ENCODE measurements at regions not wholly inside any gene's neighbourhood (a gene's known extent, or its start where the extent isn't known, plus 50 kb on each side); places are given as distances from the start of the nearest gene placed in this dataset.

DNA sequence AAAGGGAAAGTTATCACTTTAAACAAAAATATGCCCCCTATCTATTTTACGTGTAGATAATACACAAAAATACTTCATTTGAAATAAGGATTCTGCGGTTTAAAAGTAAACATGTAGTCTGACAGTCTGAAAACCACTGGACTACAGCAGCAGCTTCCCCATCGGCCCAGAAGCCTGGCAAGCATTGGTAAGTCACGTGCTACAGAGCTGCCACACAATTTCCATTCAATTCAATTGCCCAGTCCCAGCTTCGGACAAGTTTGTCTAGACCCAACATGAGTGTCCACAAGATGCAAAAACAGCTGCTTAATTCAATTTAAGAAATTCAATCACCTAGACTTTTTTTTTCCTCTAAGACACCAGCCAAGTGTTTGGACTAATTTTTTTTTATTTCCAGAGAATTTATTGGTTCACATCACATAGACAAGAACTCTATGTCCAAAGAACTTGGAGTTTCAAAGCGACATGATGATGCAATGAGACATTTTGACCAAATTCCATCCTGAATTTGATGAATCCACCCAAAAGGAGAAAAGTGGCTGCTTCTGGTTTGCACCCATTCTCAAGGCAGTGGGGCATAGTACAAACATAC lies 458.9 kb downstream of the COG6 start:
- H2AFZ ChIP-seq (ENCODE audit: low read depth, low read length) = no peak overlapping the region
- Mint-ChIP-seq H3K9me3 (ENCODE audit: unreplicated experiment) (no peaks in the 10 kb centered on the region), H3K27ac (ENCODE audit: unreplicated experiment) (no peak overlapping the region), H3K4me3 (ENCODE audit: unreplicated experiment) (no peak overlapping the region), H3K36me3 (ENCODE audit: low read depth, unreplicated experiment) (no peaks in the 10 kb centered on the region), H3K27me3 (ENCODE audit: low read depth, unreplicated experiment) (no peaks in the 10 kb centered on the region), H3K4me1 (ENCODE audit: low read depth, unreplicated experiment) (peaks cover 18% of the 10 kb centered on the region)
- no peak overlapping the region for H3K9ac ChIP-seq (ENCODE audit: low read length)
- FAIRE-seq (no peak), DNase-seq (ENCODE audit: low read depth) (no peak)
- H3K4me1 ChIP-seq (ENCODE audit: insufficient read depth, low read length) = peaks cover 18% of the 10 kb centered on the region
- TF ChIP-seq, protein P1, sequence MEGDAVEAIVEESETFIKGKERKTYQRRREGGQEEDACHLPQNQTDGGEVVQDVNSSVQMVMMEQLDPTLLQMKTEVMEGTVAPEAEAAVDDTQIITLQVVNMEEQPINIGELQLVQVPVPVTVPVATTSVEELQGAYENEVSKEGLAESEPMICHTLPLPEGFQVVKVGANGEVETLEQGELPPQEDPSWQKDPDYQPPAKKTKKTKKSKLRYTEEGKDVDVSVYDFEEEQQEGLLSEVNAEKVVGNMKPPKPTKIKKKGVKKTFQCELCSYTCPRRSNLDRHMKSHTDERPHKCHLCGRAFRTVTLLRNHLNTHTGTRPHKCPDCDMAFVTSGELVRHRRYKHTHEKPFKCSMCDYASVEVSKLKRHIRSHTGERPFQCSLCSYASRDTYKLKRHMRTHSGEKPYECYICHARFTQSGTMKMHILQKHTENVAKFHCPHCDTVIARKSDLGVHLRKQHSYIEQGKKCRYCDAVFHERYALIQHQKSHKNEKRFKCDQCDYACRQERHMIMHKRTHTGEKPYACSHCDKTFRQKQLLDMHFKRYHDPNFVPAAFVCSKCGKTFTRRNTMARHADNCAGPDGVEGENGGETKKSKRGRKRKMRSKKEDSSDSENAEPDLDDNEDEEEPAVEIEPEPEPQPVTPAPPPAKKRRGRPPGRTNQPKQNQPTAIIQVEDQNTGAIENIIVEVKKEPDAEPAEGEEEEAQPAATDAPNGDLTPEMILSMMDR (IDR thresholded peaks at IDR 0.05; ENCODE audit: insufficient read depth, low read depth, low read length) = no peak
- TF ChIP-seq EZH2 (IDR thresholded peaks at IDR 0.05; ENCODE audit: insufficient read depth, low read length) = no peak
- H3K4me2 ChIP-seq (ENCODE audit: low read length) = no peak overlapping the region
- no peaks in the 10 kb centered on the region for H3K36me3 ChIP-seq (ENCODE audit: insufficient read depth, low read length)
- H3K79me2 ChIP-seq (ENCODE audit: insufficient read depth, low read length) = no peaks in the 10 kb centered on the region
- no peaks in the 10 kb centered on the region for H4K20me1 ChIP-seq (ENCODE audit: insufficient read depth, low read length)
- no peaks in the 10 kb centered on the region for H3K27me3 ChIP-seq (ENCODE audit: insufficient read depth, low read length)
- H3K9me3 ChIP-seq (ENCODE audit: insufficient read depth, low read depth, low read length) = no peaks in the 10 kb centered on the region
- H3K27ac ChIP-seq (ENCODE audit: low read depth, low read length) = no peak overlapping the region
- H3K4me3 ChIP-seq (ENCODE audit: insufficient read depth, low read depth, low read length) = no peak overlapping the region

DNA sequence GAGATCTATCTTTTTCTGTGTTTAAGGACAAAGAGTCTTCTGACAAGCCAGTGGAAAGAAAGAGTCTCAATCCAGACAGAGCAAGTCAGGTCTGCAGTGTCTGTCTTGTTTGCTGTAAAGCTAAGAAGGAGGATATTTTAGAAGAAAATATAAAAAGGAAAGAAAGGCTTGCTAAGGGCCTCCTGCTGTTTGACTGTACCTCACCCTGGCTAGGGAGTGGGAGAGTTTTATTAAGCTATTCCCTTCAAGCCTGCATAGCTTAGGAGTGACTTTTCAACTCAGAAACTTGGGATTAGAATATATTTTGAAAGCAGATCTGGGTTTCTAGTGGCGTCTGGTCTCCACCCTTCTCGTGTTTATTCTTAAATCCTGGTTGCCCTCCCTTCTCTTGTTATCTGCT lies 460.0 kb downstream of the COG6 start:
- H3K9me3 Mint-ChIP-seq (ENCODE audit: unreplicated experiment) = peaks cover 2% of the 10 kb centered on the region
- Histone ChIP-seq H3K79me2 (ENCODE audit: insufficient read depth, low read length) (no peaks in the 10 kb centered on the region), H3K9ac (ENCODE audit: low read length) (no peak overlapping the region), H3K4me1 (ENCODE audit: insufficient read depth, low read length) (peaks cover 12% of the 10 kb centered on the region), H3K9me3 (ENCODE audit: insufficient read depth, low read depth, low read length) (no peaks in the 10 kb centered on the region), H3K27me3 (ENCODE audit: insufficient read depth, low read length) (no peaks in the 10 kb centered on the region), H3K27ac (ENCODE audit: low read depth, low read length) (no peak overlapping the region), H3K36me3 (ENCODE audit: insufficient read depth, low read length) (no peaks in the 10 kb centered on the region), H4K20me1 (ENCODE audit: insufficient read depth, low read length) (no peaks in the 10 kb centered on the region), H2AFZ (ENCODE audit: low read depth, low read length) (no peak overlapping the region), H3K4me3 (ENCODE audit: insufficient read depth, low read depth, low read length) (no peak overlapping the region), H3K4me2 (ENCODE audit: low read length) (no peak overlapping the region)
- no peaks in the 10 kb centered on the region for H3K27me3 Mint-ChIP-seq (ENCODE audit: low read depth, unreplicated experiment)
- no peaks in the 10 kb centered on the region for H3K36me3 Mint-ChIP-seq (ENCODE audit: low read depth, unreplicated experiment)
- H3K4me1 Mint-ChIP-seq (ENCODE audit: low read depth, unreplicated experiment) = peaks cover 10% of the 10 kb centered on the region
- no peak for DNase-seq (ENCODE audit: low read depth)
- no peak for FAIRE-seq
- H3K4me3 Mint-ChIP-seq (ENCODE audit: unreplicated experiment) = no peak overlapping the region
- H3K27ac Mint-ChIP-seq (ENCODE audit: unreplicated experiment) = peak overlapping the region; percentile 89
- TF ChIP-seq, protein P1 (IDR thresholded peaks at IDR 0.05; ENCODE audit: insufficient read depth, low read depth, low read length) = no peak
- TF ChIP-seq EZH2 (IDR thresholded peaks at IDR 0.05; ENCODE audit: insufficient read depth, low read length) = no peak

DNA sequence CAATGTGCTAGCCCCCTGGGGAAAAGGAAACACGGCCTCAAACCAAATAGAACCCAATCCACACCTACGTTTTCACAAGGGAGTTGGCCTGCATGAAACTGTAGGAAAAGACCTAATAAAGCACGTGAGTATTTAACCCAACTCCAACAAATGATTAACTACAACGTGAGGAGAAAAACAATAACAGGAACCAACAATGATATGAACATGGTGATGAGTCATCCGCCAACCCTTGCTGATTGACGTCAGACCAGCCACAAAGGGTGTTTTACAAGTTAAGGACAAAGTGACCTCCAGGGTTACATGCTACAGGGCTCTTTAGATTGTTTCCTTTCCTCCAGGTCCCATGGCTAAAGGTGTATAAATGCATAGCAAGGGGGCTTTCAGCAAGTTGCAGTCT lies 460.5 kb downstream of the COG6 start:
- no peak overlapping the region for H3K4me3 ChIP-seq (ENCODE audit: insufficient read depth, low read depth, low read length)

More for the DNA sequence above, 460.5 kb downstream of the COG6 start:
- Histone ChIP-seq H2AFZ (ENCODE audit: low read depth, low read length) (no peak overlapping the region), H3K9me3 (ENCODE audit: insufficient read depth, low read depth, low read length) (no peaks in the 10 kb centered on the region), H3K9ac (ENCODE audit: low read length) (no peak overlapping the region), H3K4me1 (ENCODE audit: insufficient read depth, low read length) (peaks cover 12% of the 10 kb centered on the region), H3K4me2 (ENCODE audit: low read length) (peak overlapping the region; percentile 6), H3K36me3 (ENCODE audit: insufficient read depth, low read length) (no peaks in the 10 kb centered on the region), H3K27ac (ENCODE audit: low read depth, low read length) (no peak overlapping the region), H3K27me3 (ENCODE audit: insufficient read depth, low read length) (no peaks in the 10 kb centered on the region), H4K20me1 (ENCODE audit: insufficient read depth, low read length) (no peaks in the 10 kb centered on the region), H3K79me2 (ENCODE audit: insufficient read depth, low read length) (no peaks in the 10 kb centered on the region)
- H3K9me3 Mint-ChIP-seq (ENCODE audit: unreplicated experiment) = peaks cover 2% of the 10 kb centered on the region
- peak; percentile 83 for DNase-seq (ENCODE audit: low read depth)
- H3K4me3 Mint-ChIP-seq (ENCODE audit: unreplicated experiment) = no peak overlapping the region
- peaks cover 12% of the 10 kb centered on the region for H3K4me1 Mint-ChIP-seq (ENCODE audit: low read depth, unreplicated experiment)
- no peak for TF ChIP-seq EZH2 (IDR thresholded peaks at IDR 0.05; ENCODE audit: insufficient read depth, low read length)
- TF ChIP-seq, protein P1 (IDR thresholded peaks at IDR 0.05; ENCODE audit: insufficient read depth, low read depth, low read length) = no peak
- H3K27me3 Mint-ChIP-seq (ENCODE audit: low read depth, unreplicated experiment) = no peaks in the 10 kb centered on the region
- peak overlapping the region; percentile 89 for H3K27ac Mint-ChIP-seq (ENCODE audit: unreplicated experiment)
- H3K36me3 Mint-ChIP-seq (ENCODE audit: low read depth, unreplicated experiment) = no peaks in the 10 kb centered on the region
- no peak for FAIRE-seq

Measured in astrocyte (in vitro differentiated cells and primary cell).